Astrocyte (in vitro differentiated cells and primary cell): ENCODE measurements at regions not wholly inside any gene's neighbourhood (a gene's known extent, or its start where the extent isn't known, plus 50 kb on each side); places are given as distances from the start of the nearest gene placed in this dataset.
A peak's percentile ranks its signal among the peaks of the same experiment; 100 is the strongest.

Experiments
- DNase-seq: peaks from one replicate; pipeline ENCODE4 v3.0.0-alpha.2; 2010; ENCODE audit warnings: low read depth
- FAIRE-seq: peaks from 2 replicates; lab custom pipeline; 2011; peaks lifted over from hg19 to GRCh38; lab: Jason Lieb, UNC
- H2AFZ ChIP-seq: 2 replicates; pipeline ENCODE4 v1.6.0; 2012; ENCODE audit warnings: low read depth, low read length, inconsistent platforms
- H3K27ac ChIP-seq: 2 replicates; pipeline ENCODE4 v1.5.1; 2011; ENCODE audit warnings: low read depth, low read length, inconsistent platforms
- H3K27me3 ChIP-seq: 2 replicates; pipeline ENCODE4 v1.6.0; 2011; ENCODE audit warnings: low read length, inconsistent platforms; ENCODE audit not compliant: insufficient read depth
- H3K36me3 ChIP-seq: 2 replicates; pipeline ENCODE4 v1.5.1; 2011; ENCODE audit warnings: low read length, inconsistent platforms; ENCODE audit not compliant: insufficient read depth
- H3K4me1 ChIP-seq: 2 replicates; pipeline ENCODE4 v1.5.1; 2011; ENCODE audit warnings: low read length, inconsistent platforms; ENCODE audit not compliant: insufficient read depth
- H3K4me2 ChIP-seq: 2 replicates; pipeline ENCODE4 v1.6.0; 2012; ENCODE audit warnings: low read length, inconsistent platforms
- H3K4me3 ChIP-seq: 2 replicates; pipeline ENCODE4 v1.5.1; 2011; ENCODE audit warnings: low read depth, mild to moderate bottlenecking, low read length, inconsistent platforms; ENCODE audit not compliant: insufficient read depth
- H3K79me2 ChIP-seq: 2 replicates; pipeline ENCODE4 v1.6.0; 2012; ENCODE audit warnings: mild to moderate bottlenecking, low read length, inconsistent platforms; ENCODE audit not compliant: insufficient read depth
- H3K9ac ChIP-seq: 2 replicates; pipeline ENCODE4 v1.6.0; 2012; ENCODE audit warnings: mild to moderate bottlenecking, low read length, inconsistent platforms
- H3K9me3 ChIP-seq: 2 replicates; pipeline ENCODE4 v1.5.1; 2012; ENCODE audit warnings: low read depth, mild to moderate bottlenecking, low read length, inconsistent platforms; ENCODE audit not compliant: insufficient read depth
- H4K20me1 ChIP-seq: 2 replicates; pipeline ENCODE4 v1.6.0; 2012; ENCODE audit warnings: low read length, inconsistent platforms; ENCODE audit not compliant: insufficient read depth
- H3K27ac Mint-ChIP-seq: one replicate; pipeline ENCODE4 v1.8.0; 2021; ENCODE audit warnings: mild to moderate bottlenecking, mixed read lengths; ENCODE audit not compliant: unreplicated experiment
- H3K27me3 Mint-ChIP-seq: one replicate; pipeline ENCODE4 v1.8.0; 2021; ENCODE audit warnings: low read depth, mixed read lengths; ENCODE audit not compliant: unreplicated experiment
- H3K36me3 Mint-ChIP-seq: one replicate; pipeline ENCODE4 v1.8.0; 2021; ENCODE audit warnings: low read depth, mixed read lengths; ENCODE audit not compliant: unreplicated experiment
- H3K4me1 Mint-ChIP-seq: one replicate; pipeline ENCODE4 v1.8.0; 2021; ENCODE audit warnings: low read depth, mixed read lengths; ENCODE audit not compliant: unreplicated experiment
- H3K4me3 Mint-ChIP-seq: one replicate; pipeline ENCODE4 v1.8.0; 2021; ENCODE audit warnings: mild to moderate bottlenecking, moderate library complexity, mixed read lengths; ENCODE audit not compliant: unreplicated experiment
- H3K9me3 Mint-ChIP-seq: one replicate; pipeline ENCODE4 v1.8.0; 2021; ENCODE audit warnings: mild to moderate bottlenecking, mixed read lengths; ENCODE audit not compliant: unreplicated experiment
- EZH2 ChIP-seq: IDR thresholded peaks from 2 replicates; pipeline ENCODE4 v1.6.1; 2012; ENCODE audit warnings: mild to moderate bottlenecking, low read length, inconsistent platforms; ENCODE audit not compliant: insufficient read depth
- TF ChIP-seq, protein P1 (sequence below): IDR thresholded peaks from 2 replicates; pipeline ENCODE4 v1.5.1; 2011; ENCODE audit warnings: low read depth, mild to moderate bottlenecking, inconsistent platforms, low read length, moderate library complexity; ENCODE audit not compliant: insufficient read depth

DNA sequence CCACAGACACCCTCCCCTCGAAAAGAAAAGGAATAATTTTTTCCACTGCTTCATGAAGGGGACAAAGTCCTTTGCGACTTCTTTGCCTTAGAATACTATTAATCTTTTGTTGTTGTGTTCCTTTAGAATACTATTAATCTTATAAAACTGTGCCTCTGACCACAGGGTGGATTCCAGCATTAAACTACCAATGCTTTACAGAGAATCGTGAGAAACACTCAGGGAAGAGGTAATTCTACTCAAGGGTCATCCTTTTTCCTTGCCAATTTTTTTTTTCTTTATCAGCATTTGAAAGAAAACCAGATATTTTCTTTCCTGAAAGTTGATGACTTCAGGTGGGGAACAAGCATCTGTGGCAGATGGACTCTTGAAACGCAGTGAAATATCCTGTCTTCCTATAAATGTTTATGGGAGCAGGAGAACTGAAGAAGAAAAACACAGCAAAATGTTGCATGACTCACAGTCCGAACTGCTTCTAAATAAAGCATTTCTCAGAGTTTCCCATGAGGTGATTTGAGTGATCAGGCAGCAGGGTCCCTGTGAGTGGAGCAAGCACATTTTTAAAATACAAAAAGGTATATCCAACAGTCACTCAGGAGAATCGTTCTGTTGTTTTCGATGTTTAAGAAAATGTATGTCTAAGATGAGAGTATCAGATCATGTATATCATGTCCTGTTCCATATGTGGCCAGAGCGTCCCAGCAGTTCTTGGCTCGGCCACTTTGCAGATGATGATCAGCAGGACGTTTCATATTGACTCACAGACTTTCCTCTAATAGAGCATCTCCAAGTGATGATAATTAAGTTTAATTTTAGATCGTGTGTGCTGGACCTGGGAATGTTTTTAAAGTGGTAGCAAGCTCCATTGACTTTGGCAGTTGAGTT is 154.2 kb upstream of the RUNX1 start:
- Histone ChIP-seq H3K4me3 (no peak overlapping the region), H3K27ac (peak overlapping the region; percentile 96), H3K36me3 (no peaks in the 10 kb centered on the region), H2AFZ (no peak overlapping the region), H3K9ac (peak overlapping the region; percentile 78), H4K20me1 (no peaks in the 10 kb centered on the region), H3K27me3 (no peaks in the 10 kb centered on the region), H3K4me1 (peaks cover 45% of the 10 kb centered on the region), H3K79me2 (no peaks in the 10 kb centered on the region), H3K4me2 (peak overlapping the region; percentile 59), H3K9me3 (no peaks in the 10 kb centered on the region)
- peaks cover 2% of the 10 kb centered on the region for H3K36me3 Mint-ChIP-seq
- TF ChIP-seq, protein P1, sequence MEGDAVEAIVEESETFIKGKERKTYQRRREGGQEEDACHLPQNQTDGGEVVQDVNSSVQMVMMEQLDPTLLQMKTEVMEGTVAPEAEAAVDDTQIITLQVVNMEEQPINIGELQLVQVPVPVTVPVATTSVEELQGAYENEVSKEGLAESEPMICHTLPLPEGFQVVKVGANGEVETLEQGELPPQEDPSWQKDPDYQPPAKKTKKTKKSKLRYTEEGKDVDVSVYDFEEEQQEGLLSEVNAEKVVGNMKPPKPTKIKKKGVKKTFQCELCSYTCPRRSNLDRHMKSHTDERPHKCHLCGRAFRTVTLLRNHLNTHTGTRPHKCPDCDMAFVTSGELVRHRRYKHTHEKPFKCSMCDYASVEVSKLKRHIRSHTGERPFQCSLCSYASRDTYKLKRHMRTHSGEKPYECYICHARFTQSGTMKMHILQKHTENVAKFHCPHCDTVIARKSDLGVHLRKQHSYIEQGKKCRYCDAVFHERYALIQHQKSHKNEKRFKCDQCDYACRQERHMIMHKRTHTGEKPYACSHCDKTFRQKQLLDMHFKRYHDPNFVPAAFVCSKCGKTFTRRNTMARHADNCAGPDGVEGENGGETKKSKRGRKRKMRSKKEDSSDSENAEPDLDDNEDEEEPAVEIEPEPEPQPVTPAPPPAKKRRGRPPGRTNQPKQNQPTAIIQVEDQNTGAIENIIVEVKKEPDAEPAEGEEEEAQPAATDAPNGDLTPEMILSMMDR: no peak
- TF ChIP-seq EZH2: no peak
- FAIRE-seq (peak; percentile 63), DNase-seq (peak; percentile 93)
- peaks cover 1% of the 10 kb centered on the region for H3K9me3 Mint-ChIP-seq
- H3K4me1 Mint-ChIP-seq: peaks cover 47% of the 10 kb centered on the region
- peak overlapping the region; percentile 95 for H3K27ac Mint-ChIP-seq
- H3K27me3 Mint-ChIP-seq: no peaks in the 10 kb centered on the region
- H3K4me3 Mint-ChIP-seq: no peak overlapping the region

DNA sequence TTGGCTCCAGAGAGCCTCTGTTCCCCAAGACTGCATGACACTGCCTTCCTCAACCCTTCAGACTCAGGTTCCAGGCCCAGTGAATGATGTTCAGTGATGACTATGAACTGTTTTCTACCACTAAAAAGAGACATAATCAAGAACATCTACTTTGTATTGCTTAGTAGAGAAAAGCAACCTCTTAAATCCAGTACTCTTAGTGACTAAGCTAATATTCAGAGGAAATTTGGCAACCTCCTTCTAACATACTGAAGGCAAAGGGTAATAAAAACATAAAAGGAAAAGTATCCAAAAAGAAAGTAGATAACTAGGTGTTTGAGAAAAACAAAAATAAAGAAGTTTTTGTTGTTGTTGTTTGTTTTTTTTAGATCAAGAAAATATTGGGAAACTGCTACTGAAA is 153.3 kb upstream of the RUNX1 start:
- no peak overlapping the region for H3K4me3 Mint-ChIP-seq
- FAIRE-seq: no peak
- H4K20me1 ChIP-seq: no peaks in the 10 kb centered on the region
- DNase-seq: no peak
- no peaks in the 10 kb centered on the region for H3K27me3 Mint-ChIP-seq
- H3K9me3 ChIP-seq: no peaks in the 10 kb centered on the region
- no peaks in the 10 kb centered on the region for H3K9me3 Mint-ChIP-seq
- peaks cover 45% of the 10 kb centered on the region for H3K4me1 ChIP-seq
- no peak overlapping the region for H3K4me3 ChIP-seq
- peak overlapping the region; percentile 96 for H3K27ac ChIP-seq
- H3K27ac Mint-ChIP-seq: peak overlapping the region; percentile 95
- peaks cover 50% of the 10 kb centered on the region for H3K4me1 Mint-ChIP-seq
- H3K27me3 ChIP-seq: no peaks in the 10 kb centered on the region
- no peak overlapping the region for H2AFZ ChIP-seq
- no peak overlapping the region for H3K4me2 ChIP-seq
- H3K36me3 Mint-ChIP-seq: peaks cover 2% of the 10 kb centered on the region
- no peaks in the 10 kb centered on the region for H3K79me2 ChIP-seq
- TF ChIP-seq EZH2: no peak
- TF ChIP-seq, protein P1: no peak
- no peaks in the 10 kb centered on the region for H3K36me3 ChIP-seq
- H3K9ac ChIP-seq: peak overlapping the region; percentile 78

DNA sequence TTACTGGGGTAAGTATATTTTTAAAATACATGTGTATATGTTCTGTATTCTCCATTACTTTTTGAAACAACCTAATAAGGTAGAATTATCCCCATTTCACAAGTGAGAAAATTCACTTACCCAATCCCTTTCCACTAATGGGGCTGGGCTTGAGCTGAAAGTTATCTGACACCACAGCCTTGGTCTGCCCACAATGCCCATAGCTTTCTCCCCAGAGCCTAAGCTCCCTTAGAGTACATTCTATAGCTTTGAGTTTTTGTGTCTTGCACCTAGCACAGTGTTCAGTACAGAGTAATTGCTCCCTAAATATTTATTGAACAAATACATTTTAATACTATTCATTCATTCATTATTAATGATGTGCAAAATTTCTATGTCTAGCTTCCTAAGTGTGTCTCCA is 152.7 kb upstream of the RUNX1 start:
- H3K4me1 ChIP-seq: peaks cover 45% of the 10 kb centered on the region
- no peak for DNase-seq
- H3K27ac Mint-ChIP-seq: no peak overlapping the region

More for the DNA sequence above, 152.7 kb upstream of the RUNX1 start:
- Histone ChIP-seq H3K27me3 (no peaks in the 10 kb centered on the region), H3K9me3 (no peaks in the 10 kb centered on the region), H3K4me2 (no peak overlapping the region), H3K9ac (no peak overlapping the region), H3K4me3 (no peak overlapping the region), H3K27ac (no peak overlapping the region), H3K36me3 (no peaks in the 10 kb centered on the region), H2AFZ (no peak overlapping the region), H3K79me2 (no peaks in the 10 kb centered on the region), H4K20me1 (no peaks in the 10 kb centered on the region)
- no peak overlapping the region for H3K4me3 Mint-ChIP-seq
- TF ChIP-seq, protein P1: no peak
- TF ChIP-seq EZH2: no peak
- peaks cover 2% of the 10 kb centered on the region for H3K36me3 Mint-ChIP-seq
- H3K27me3 Mint-ChIP-seq: no peaks in the 10 kb centered on the region
- H3K4me1 Mint-ChIP-seq: peaks cover 52% of the 10 kb centered on the region
- H3K9me3 Mint-ChIP-seq: no peaks in the 10 kb centered on the region
- no peak for FAIRE-seq
